ENCODE measurements at regions not wholly inside any gene's neighbourhood (a gene's known extent, or its start where the extent isn't known, plus 50 kb on each side); places are given as distances from the start of the nearest gene placed in this dataset.

DNA sequence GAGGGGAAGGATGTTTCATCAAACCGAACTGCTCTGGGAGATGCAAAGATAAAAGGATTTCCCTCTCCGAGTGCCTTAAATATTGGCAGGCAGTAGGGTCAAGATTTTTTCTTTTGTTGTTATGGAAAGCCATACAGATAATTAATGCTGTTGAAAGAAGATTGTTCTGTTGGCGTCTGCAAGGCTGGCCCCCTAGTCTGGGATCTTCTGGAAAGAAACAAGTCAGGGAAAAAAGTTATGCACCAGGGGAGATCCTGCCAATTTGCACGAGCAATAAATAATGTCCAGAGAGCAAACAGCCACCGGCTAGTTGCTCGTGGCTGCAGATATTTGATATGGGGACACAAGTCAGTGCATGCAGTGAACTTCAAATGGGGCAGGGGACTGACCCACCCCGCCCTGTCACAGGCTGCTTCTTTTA is 202.1 kb upstream of the MYL2 start:
- TF ChIP-seq EP300 (IDR thresholded peaks at IDR 0.05; ENCODE audit: borderline replicate concordance in 1 of 2, low read depth in 2 of 2, low read length in 2 of 2) = no peak
- no peak for TF ChIP-seq ZNF274 (IDR thresholded peaks at IDR 0.05; ENCODE audit: borderline replicate concordance, extremely low read depth, low read length)
- TF ChIP-seq, protein P1, sequence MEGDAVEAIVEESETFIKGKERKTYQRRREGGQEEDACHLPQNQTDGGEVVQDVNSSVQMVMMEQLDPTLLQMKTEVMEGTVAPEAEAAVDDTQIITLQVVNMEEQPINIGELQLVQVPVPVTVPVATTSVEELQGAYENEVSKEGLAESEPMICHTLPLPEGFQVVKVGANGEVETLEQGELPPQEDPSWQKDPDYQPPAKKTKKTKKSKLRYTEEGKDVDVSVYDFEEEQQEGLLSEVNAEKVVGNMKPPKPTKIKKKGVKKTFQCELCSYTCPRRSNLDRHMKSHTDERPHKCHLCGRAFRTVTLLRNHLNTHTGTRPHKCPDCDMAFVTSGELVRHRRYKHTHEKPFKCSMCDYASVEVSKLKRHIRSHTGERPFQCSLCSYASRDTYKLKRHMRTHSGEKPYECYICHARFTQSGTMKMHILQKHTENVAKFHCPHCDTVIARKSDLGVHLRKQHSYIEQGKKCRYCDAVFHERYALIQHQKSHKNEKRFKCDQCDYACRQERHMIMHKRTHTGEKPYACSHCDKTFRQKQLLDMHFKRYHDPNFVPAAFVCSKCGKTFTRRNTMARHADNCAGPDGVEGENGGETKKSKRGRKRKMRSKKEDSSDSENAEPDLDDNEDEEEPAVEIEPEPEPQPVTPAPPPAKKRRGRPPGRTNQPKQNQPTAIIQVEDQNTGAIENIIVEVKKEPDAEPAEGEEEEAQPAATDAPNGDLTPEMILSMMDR (IDR thresholded peaks at IDR 0.05; ENCODE audit: control extremely low read depth in 1 of 3, insufficient read depth in 1 of 3, low read depth in 1 of 3, low read length in 3 of 3) = no peak
- TF ChIP-seq EGR1 (IDR thresholded peaks at IDR 0.05; ENCODE audit: borderline replicate concordance, low read depth, low read length) = no peak
- no peak for TF ChIP-seq POLR2AphosphoS5 (IDR thresholded peaks at IDR 0.05; ENCODE audit: low read depth, low read length)
- no peak for TF ChIP-seq POLR2A (IDR thresholded peaks at IDR 0.05; ENCODE audit: control extremely low read depth in 1 of 2, low read depth in 2 of 2, low read length in 2 of 2)
